Endothelial cell of umbilical vein (primary cell): ENCODE measurements at regions not wholly inside any gene's neighbourhood (a gene's known extent, or its start where the extent isn't known, plus 50 kb on each side); places are given as distances from the start of the nearest gene placed in this dataset.

Experiments
- BruUV-seq: library from RNA; stranded (reverse); fragments of 400-500 nt; replicated peaks from 2 replicates; lab custom pipeline; 2021; lab: Mats Ljungman, UMichigan
- CTCF ChIA-PET: fragments of 300-600, 350-600 bp; sonication (Branson Sonifier 250); formaldehyde crosslinking; loops from one replicate; lab custom pipeline; 2021; ENCODE audit warnings: antibody characterized with exemption, inconsistent platforms; lab: Charles Lee
- POLR2A ChIA-PET: fragments of 300-600, 350-600 bp; sonication (Branson Sonifier 250); formaldehyde crosslinking; loops from one replicate; lab custom pipeline; 2021; ENCODE audit warnings: antibody characterized with exemption, inconsistent platforms; lab: Charles Lee
- DNase-seq: peaks from one replicate; pipeline ENCODE4 v3.0.0-alpha.2; 2011; ENCODE audit warnings: low read depth, low spot score
- FAIRE-seq: peaks from 2 replicates; lab custom pipeline; 2011; peaks lifted over from hg19 to GRCh38; lab: Jason Lieb, UNC
- H2AFZ ChIP-seq: 2 replicates; pipeline ENCODE4 v1.6.0; 2012; ENCODE audit warnings: low read depth, low read length, control low read depth, inconsistent platforms
- H3K27ac ChIP-seq: 2 replicates; pipeline ENCODE4 v1.5.1; 2011; ENCODE audit warnings: low read depth, mild to moderate bottlenecking, control low read depth, low read length, moderate library complexity; ENCODE audit not compliant: insufficient read depth
- H3K27me3 ChIP-seq, 2 experiments: 2 replicates each; pipeline versions ENCODE4 v1.6.0 to v1.6.1; 2011; ENCODE audit warnings: low read length in 2 of 2, mixed read lengths in 1 of 2; ENCODE audit not compliant: control insufficient read depth in 2 of 2, insufficient read depth in 2 of 2
- H3K36me3 ChIP-seq, 2 experiments: 2 replicates in 1 of 2; 3 replicates in 1 of 2; pipeline ENCODE4 v1.5.1; 2011; ENCODE audit warnings: low read length in 2 of 2, mild to moderate bottlenecking in 1 of 2, moderate library complexity in 1 of 2; ENCODE audit not compliant: control insufficient read depth in 2 of 2, insufficient read depth in 2 of 2; ENCODE audit errors: extremely low read depth in 1 of 2
- H3K4me1 ChIP-seq: 3 replicates; pipeline ENCODE4 v1.5.1; 2011; ENCODE audit warnings: mild to moderate bottlenecking, low read length; ENCODE audit not compliant: control insufficient read depth, insufficient read depth; ENCODE audit errors: extremely low read depth
- H3K4me2 ChIP-seq: 2 replicates; pipeline ENCODE4 v1.6.1; 2011; ENCODE audit warnings: low read length, control low read depth, mixed read lengths; ENCODE audit not compliant: insufficient read depth
- H3K4me3 ChIP-seq, 3 experiments: fragments of 200-600 bp in 1 of 3; sonication (generic), shearing (Covaris generic) in 1 of 3; replicated peaks in 1 of 3; 2 replicates each; pipeline ENCODE4 v1.5.1; 2011 to 2016; ENCODE audit warnings: control low read depth in 3 of 3, low read length in 3 of 3, mild to moderate bottlenecking in 2 of 3, inconsistent platforms in 1 of 3, low read depth in 1 of 3, moderate library complexity in 1 of 3; ENCODE audit not compliant: insufficient read depth in 1 of 3
- H3K79me2 ChIP-seq: 2 replicates; pipeline ENCODE4 v1.6.0; 2012; ENCODE audit warnings: low read length, inconsistent platforms; ENCODE audit not compliant: control insufficient read depth, insufficient read depth
- H3K9ac ChIP-seq: replicated peaks from 2 replicates; pipeline ENCODE3; 2011; ENCODE audit warnings: low read length, control low read depth; ENCODE audit not compliant: insufficient read depth; ENCODE audit errors: extremely low read depth
- H3K9me1 ChIP-seq: replicated peaks from 3 replicates; pipeline ENCODE4 v1.6.0; 2011; ENCODE audit warnings: mild to moderate bottlenecking, low read length; ENCODE audit not compliant: control insufficient read depth, insufficient read depth; ENCODE audit errors: extremely low read depth
- H3K9me3 ChIP-seq: replicated peaks from 2 replicates; pipeline ENCODE4 v1.5.1; 2012; ENCODE audit warnings: low read length, inconsistent platforms; ENCODE audit not compliant: control insufficient read depth, insufficient read depth
- H4K20me1 ChIP-seq: replicated peaks from 2 replicates; pipeline ENCODE3; 2011; ENCODE audit warnings: mild to moderate bottlenecking, low read length; ENCODE audit not compliant: control insufficient read depth, insufficient read depth; ENCODE audit errors: extremely low read depth
- EZH2 ChIP-seq: IDR thresholded peaks from 2 replicates; pipeline ENCODE4 v1.6.1; 2012; ENCODE audit warnings: borderline replicate concordance, low read depth, mild to moderate bottlenecking, moderate library complexity, low read length, inconsistent platforms; ENCODE audit not compliant: severe bottlenecking
- FOS ChIP-seq: IDR thresholded peaks from 2 replicates; pipeline ENCODE4 v1.6.1; 2011; ENCODE audit warnings: mild to moderate bottlenecking, low read length, moderate library complexity, borderline replicate concordance; ENCODE audit not compliant: insufficient read depth
- GATA2 ChIP-seq: IDR thresholded peaks from 2 replicates; pipeline ENCODE4 v1.7.0; 2011; ENCODE audit warnings: low read depth, mild to moderate bottlenecking, moderate library complexity, mixed read lengths, low read length; ENCODE audit not compliant: insufficient read length, insufficient read depth
- JUN ChIP-seq: IDR thresholded peaks from 2 replicates; pipeline ENCODE4 v1.6.1; 2011; ENCODE audit warnings: borderline replicate concordance, low read depth; ENCODE audit not compliant: insufficient read length, insufficient read depth
- MYC ChIP-seq: IDR thresholded peaks from one replicate; pipeline ENCODE4 v1.6.1; 2011; ENCODE audit warnings: mild to moderate bottlenecking, low read depth, low read length
- POLR2A ChIP-seq: IDR thresholded peaks from 2 replicates; pipeline ENCODE4 v1.6.1; 2012; ENCODE audit warnings: low read depth, mild to moderate bottlenecking, control low read depth, low read length
- POLR2AphosphoS5 ChIP-seq: IDR thresholded peaks from 2 replicates; pipeline ENCODE4 v1.6.1; 2012; ENCODE audit warnings: low read depth, mild to moderate bottlenecking, control low read depth, low read length, moderate library complexity; ENCODE audit not compliant: insufficient read depth
- dilution Hi-C: fragments of 300-500 bp; cut with MboI; formaldehyde crosslinking; loops from one replicate; pipeline ENCODE4 v1.15.0; 2019; ENCODE audit warnings: low sequenced_read_pairs; ENCODE audit not compliant: extremely low pct_ligation_motif_present
- intact Hi-C: fragments of 100-400 bp; cut with micrococcal nuclease; formaldehyde crosslinking; loops from one replicate; pipeline ENCODE4 v1.10.0; 2022
- TF ChIP-seq, protein P1 (sequence below): IDR thresholded peaks from 2 replicates; pipeline ENCODE4 v1.6.1; 2011; ENCODE audit not compliant: insufficient read depth, insufficient read length
- TF ChIP-seq, protein P2 (sequence below), 2 donors: IDR thresholded peaks; 1 replicate in 1 of 2; 2 replicates in 1 of 2; pipeline ENCODE4 v1.5.1; 2011; ENCODE audit warnings: low read length in 2 of 2, mild to moderate bottlenecking in 2 of 2, moderate library complexity in 2 of 2, control low read depth in 1 of 2, inconsistent platforms in 1 of 2, low read depth in 1 of 2; ENCODE audit not compliant: insufficient read depth in 1 of 2; ENCODE audit errors: extremely low read depth in 1 of 2

DNA sequence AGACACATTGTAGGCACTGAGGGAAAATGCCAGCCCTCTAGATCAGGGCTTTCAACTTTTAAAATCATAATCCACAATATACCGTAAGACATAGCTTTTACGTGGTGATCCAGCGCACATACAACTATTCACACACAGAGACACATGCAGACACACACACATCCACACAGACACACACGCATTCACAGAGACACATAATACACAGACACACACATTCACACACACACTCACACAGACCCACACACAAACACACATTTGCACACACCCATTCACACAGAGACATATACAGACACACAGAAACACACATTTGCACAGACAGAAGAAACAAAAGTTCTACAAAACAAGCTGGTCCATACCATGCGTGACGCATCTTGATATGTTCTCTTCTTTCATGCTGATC lies 244.5 kb downstream of the RHOU start:
- Histone ChIP-seq H3K4me2 (no peak overlapping the region), H3K27ac (no peak overlapping the region), H4K20me1 (no peaks in the 10 kb centered on the region), H3K79me2 (no peaks in the 10 kb centered on the region), H2AFZ (no peak overlapping the region), H3K9me1 (no peaks in the 10 kb centered on the region), H3K36me3 (no peaks in the 10 kb centered on the region), H3K4me3 (no peak overlapping the region), H3K4me1 (no peaks in the 10 kb centered on the region), H3K27me3 (no peaks in the 10 kb centered on the region), H3K9ac (no peak overlapping the region), H3K9me3 (no peaks in the 10 kb centered on the region)
- ChIA-PET CTCF (no interaction called here), POLR2A (no interaction called here)
- dilution Hi-C loops: no loop called here
- TF ChIP-seq POLR2AphosphoS5: no peak
- no peak for TF ChIP-seq MYC
- no peak for TF ChIP-seq GATA2
- TF ChIP-seq FOS: no peak
- TF ChIP-seq, protein P1, sequence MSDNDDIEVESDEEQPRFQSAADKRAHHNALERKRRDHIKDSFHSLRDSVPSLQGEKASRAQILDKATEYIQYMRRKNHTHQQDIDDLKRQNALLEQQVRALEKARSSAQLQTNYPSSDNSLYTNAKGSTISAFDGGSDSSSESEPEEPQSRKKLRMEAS: no peak
- TF ChIP-seq POLR2A: no peak
- TF ChIP-seq, protein P2, sequence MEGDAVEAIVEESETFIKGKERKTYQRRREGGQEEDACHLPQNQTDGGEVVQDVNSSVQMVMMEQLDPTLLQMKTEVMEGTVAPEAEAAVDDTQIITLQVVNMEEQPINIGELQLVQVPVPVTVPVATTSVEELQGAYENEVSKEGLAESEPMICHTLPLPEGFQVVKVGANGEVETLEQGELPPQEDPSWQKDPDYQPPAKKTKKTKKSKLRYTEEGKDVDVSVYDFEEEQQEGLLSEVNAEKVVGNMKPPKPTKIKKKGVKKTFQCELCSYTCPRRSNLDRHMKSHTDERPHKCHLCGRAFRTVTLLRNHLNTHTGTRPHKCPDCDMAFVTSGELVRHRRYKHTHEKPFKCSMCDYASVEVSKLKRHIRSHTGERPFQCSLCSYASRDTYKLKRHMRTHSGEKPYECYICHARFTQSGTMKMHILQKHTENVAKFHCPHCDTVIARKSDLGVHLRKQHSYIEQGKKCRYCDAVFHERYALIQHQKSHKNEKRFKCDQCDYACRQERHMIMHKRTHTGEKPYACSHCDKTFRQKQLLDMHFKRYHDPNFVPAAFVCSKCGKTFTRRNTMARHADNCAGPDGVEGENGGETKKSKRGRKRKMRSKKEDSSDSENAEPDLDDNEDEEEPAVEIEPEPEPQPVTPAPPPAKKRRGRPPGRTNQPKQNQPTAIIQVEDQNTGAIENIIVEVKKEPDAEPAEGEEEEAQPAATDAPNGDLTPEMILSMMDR (IDR thresholded peaks at IDR 0.05; ENCODE audit: extremely low read depth in 1 of 2, insufficient read depth in 1 of 2, low read depth in 1 of 2, low read length in 2 of 2): no peak
- TF ChIP-seq JUN: no peak
- TF ChIP-seq EZH2: no peak
- BruUV-seq: no TSS peak
- FAIRE-seq (no peak), DNase-seq (no peak)
- intact Hi-C loops: no loop called here
